Mononuclear cell (primary cell): ENCODE measurements at regions not wholly inside any gene's neighbourhood (a gene's known extent, or its start where the extent isn't known, plus 50 kb on each side); places are given as distances from the start of the nearest gene placed in this dataset.
A peak's percentile ranks its signal among the peaks of the same experiment; 100 is the strongest.

Experiments used
- H3K27me3 ChIP-seq: 2 replicates; pipeline ENCODE4 v1.6.0; 2011; ENCODE audit warnings: low read length, control low read depth; ENCODE audit not compliant: insufficient read depth
- H3K4me1 ChIP-seq: 2 replicates; pipeline ENCODE4 v1.5.1; 2011; ENCODE audit warnings: mild to moderate bottlenecking, low read length, control low read depth; ENCODE audit not compliant: insufficient read depth
- H3K4me3 ChIP-seq: 2 replicates; pipeline ENCODE4 v1.5.1; 2011; ENCODE audit warnings: mild to moderate bottlenecking, low read length, moderate library complexity
- H3K9me3 ChIP-seq: 2 replicates; pipeline ENCODE4 v1.5.1; 2011; ENCODE audit warnings: low read depth, mild to moderate bottlenecking, control low read depth, low read length

DNA sequence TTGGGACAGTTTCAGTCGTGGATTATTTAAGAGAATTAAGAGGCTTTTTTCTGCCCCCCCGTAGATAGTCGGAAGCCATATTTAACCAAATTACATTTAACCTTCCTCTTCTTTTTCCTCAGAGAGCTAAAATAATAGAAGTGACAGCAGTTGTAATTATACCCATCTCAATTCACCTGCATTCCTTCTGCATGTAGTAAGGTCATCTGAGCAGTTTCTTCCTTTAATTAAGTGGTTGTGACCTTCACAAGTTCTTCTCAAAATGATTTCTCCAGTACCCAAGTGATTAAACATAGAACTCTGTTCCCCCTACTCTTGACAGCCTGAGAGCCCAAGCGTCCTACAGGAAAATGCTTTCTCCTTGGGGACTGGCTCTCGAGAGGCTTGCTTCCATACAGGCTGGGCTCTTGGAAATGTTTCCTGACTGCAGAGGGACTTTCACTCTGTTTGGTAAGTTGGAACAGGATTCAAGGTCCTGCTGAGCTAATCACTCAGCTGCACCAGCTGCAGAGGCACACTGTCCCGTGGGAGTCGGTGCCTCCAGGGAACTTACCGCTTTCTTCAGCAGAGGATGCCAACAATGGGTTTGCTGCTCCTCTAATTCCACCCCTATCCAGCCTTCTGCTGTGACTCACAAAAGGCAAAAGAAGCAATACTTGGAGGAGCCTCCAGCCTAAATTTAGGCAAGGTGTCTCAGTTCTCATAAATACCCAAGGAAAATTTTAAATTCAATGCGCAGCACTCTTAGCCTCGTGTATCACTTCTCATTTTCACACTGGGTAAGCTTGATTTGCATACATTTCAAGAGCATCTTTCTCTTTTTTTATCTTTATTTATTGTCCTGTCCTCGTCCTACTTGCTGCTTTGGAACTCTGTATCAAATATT, 414.9 kb downstream of the KIF16B start:
- Histone ChIP-seq H3K9me3 (peaks cover 12% of the 10 kb centered on the region), H3K4me1 (peaks cover 11% of the 10 kb centered on the region), H3K4me3 (peak overlapping the region; percentile 24), H3K27me3 (no peaks in the 10 kb centered on the region)

DNA sequence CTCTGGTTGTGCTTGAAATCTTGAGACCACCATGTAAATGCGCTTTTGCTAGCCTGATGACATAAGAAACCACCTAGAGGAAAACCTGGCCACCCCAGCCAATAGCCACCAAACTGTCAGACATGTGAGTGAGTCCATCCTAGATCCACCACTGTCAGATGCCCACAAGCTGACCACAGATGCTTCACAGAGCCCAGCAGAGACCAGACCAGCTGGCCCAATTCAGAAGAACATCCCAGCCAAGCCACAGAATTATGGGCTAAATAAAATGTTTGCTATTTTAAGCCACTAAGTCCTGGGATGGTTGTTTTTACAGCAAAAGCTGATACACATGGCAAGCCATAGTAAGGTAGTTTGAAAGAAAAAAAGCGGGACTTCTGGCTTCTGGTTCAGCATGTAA, 425.3 kb downstream of the KIF16B start:
- no peaks in the 10 kb centered on the region for H3K27me3 ChIP-seq
- H3K4me1 ChIP-seq, result no peaks in the 10 kb centered on the region
- no peak overlapping the region for H3K4me3 ChIP-seq
- no peaks in the 10 kb centered on the region for H3K9me3 ChIP-seq

GRCh38 chr20:16147216-16147615, 426.0 kb downstream of the KIF16B start:
- H3K27me3 ChIP-seq, result no peaks in the 10 kb centered on the region
- H3K4me3 ChIP-seq, result no peak overlapping the region
- no peaks in the 10 kb centered on the region for H3K9me3 ChIP-seq
- no peaks in the 10 kb centered on the region for H3K4me1 ChIP-seq

DNA sequence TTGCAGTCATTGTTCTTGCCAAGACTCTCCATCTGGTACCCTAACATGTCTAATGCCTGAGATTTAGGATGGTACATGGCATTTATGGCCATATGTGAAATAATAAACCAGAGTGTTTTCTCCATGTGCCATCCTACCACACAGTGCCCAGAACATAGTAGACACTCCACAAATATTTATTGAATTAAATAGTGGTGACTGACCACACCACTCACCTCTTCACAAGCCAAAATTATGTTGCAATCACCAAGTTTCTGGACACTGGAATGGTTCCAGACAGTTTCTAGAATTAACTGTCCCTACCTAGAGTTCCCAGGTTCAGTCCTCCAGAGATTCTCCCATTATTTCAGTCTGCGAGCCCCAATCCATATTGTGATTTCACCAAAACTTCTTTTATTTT, 427.3 kb downstream of the KIF16B start:
- Histone ChIP-seq H3K27me3 (no peaks in the 10 kb centered on the region), H3K9me3 (no peaks in the 10 kb centered on the region), H3K4me3 (no peak overlapping the region), H3K4me1 (no peaks in the 10 kb centered on the region)

DNA sequence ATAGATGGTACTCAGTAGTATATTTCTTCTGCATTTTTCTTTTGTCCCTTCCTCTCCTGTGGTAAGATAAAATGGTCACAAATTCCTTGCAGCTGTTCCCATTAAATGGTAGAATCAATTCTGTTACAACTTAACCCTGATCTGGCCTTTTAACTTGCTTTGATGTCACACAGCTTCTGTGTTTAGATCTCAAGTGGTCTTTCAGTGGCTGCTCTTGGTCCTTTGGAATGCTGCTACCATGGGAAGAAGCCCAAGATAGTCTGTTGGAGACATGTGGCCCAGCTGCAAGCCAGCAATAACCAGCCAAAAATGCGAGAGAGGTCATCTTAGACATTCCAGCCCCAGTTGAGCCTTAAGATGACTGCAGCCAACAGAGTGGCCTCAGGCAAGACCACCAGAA, 429.7 kb downstream of the KIF16B start:
- Histone ChIP-seq H3K27me3 (no peaks in the 10 kb centered on the region), H3K4me3 (no peak overlapping the region), H3K9me3 (no peaks in the 10 kb centered on the region), H3K4me1 (no peaks in the 10 kb centered on the region)

DNA sequence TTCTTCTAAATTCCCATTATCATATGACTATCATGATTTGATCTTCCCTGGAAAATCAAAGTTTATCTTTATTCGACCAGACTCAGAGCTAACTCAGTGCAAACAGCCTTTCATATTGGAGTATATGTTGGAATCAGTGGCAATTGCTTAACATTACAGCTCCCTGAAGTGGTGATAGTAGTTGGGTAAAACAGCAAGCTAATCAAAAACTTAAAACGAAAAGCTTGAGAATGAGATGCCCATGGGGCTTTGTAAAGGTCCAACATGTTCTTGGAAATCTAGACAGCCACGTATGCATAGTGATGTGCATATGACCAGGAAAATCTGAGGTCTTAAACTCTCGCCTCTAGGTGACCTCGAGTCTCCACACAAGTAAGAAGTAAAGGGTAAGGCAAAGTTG, 437.6 kb downstream of the KIF16B start:
- H3K4me1 ChIP-seq, result no peaks in the 10 kb centered on the region
- H3K27me3 ChIP-seq, result no peaks in the 10 kb centered on the region
- no peak overlapping the region for H3K4me3 ChIP-seq
- peaks cover 7% of the 10 kb centered on the region for H3K9me3 ChIP-seq

GRCh38 chr20:16132036-16132798, 441.0 kb downstream of the KIF16B start:
- H3K4me1 ChIP-seq, result no peaks in the 10 kb centered on the region
- H3K4me3 ChIP-seq, result no peak overlapping the region
- no peaks in the 10 kb centered on the region for H3K27me3 ChIP-seq
- peaks cover 7% of the 10 kb centered on the region for H3K9me3 ChIP-seq

- no peak overlapping the region for H3K4me3 ChIP-seq
- no peaks in the 10 kb centered on the region for H3K9me3 ChIP-seq
- no peaks in the 10 kb centered on the region for H3K4me1 ChIP-seq
- no peaks in the 10 kb centered on the region for H3K27me3 ChIP-seq
These were observed 443.8 kb downstream of the KIF16B start for GRCh38 chr20:16129411-16129810.

GRCh38 chr20:16128538-16129106, 444.6 kb downstream of the KIF16B start:
- Histone ChIP-seq H3K4me3 (no peak overlapping the region), H3K9me3 (no peaks in the 10 kb centered on the region), H3K4me1 (no peaks in the 10 kb centered on the region), H3K27me3 (no peaks in the 10 kb centered on the region)

DNA sequence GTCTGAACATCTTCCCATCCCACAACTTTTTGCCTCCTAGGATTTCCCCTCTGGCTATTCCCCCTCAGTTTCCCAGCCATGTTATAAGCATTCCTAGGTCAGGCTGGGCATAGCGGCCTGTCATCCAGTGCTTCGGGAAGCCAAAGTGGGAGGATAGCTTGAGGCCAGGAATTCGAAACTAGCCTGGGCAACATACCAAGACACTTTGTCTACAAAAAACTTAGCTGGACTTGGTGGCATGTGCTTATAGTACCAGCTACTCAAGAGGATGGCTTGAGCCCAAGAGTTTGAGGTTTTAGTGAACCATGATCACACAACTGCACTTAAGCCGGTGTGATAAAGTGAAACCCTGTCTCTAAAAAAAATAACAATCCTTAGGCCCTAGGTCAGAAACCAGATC, 447.4 kb downstream of the KIF16B start:
- Histone ChIP-seq H3K4me1 (no peaks in the 10 kb centered on the region), H3K4me3 (no peak overlapping the region), H3K27me3 (no peaks in the 10 kb centered on the region), H3K9me3 (no peaks in the 10 kb centered on the region)

GRCh38 chr20:16124911-16125776, 448.1 kb downstream of the KIF16B start:
- H3K9me3 ChIP-seq, result no peaks in the 10 kb centered on the region

GRCh38 chr20:16124491-16124890, 448.8 kb downstream of the KIF16B start:
- H3K4me1 ChIP-seq, result no peaks in the 10 kb centered on the region
- H3K4me3 ChIP-seq, result no peak overlapping the region
- H3K9me3 ChIP-seq, result no peaks in the 10 kb centered on the region
- no peaks in the 10 kb centered on the region for H3K27me3 ChIP-seq

More at GRCh38 chr20:16124911-16125776, 448.1 kb downstream of the KIF16B start:
- no peaks in the 10 kb centered on the region for H3K4me1 ChIP-seq
- no peaks in the 10 kb centered on the region for H3K27me3 ChIP-seq
- no peak overlapping the region for H3K4me3 ChIP-seq

DNA sequence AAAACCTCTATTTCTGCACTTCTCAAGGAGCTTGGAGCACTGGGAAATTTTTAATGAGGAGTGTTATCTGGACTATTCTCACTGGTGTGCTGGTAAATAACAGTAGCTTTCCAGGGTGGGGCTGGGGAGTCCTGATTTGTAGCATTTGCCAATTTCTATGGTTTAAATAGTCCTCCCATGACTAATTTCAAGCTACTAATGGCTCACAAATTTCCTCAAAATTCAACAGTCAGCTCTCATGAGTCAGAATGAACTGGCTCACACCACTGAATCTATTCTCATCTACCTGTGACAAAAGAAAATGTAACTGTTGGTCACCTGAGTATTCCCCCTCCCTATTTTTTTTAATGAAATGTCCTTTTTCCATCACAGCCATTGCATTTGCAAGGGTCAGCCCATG, 449.6 kb downstream of the KIF16B start:
- H3K27me3 ChIP-seq, result no peaks in the 10 kb centered on the region
- no peaks in the 10 kb centered on the region for H3K9me3 ChIP-seq
- H3K4me1 ChIP-seq, result no peaks in the 10 kb centered on the region
- no peak overlapping the region for H3K4me3 ChIP-seq

- no peaks in the 10 kb centered on the region for H3K27me3 ChIP-seq
- H3K9me3 ChIP-seq, result no peaks in the 10 kb centered on the region
- H3K4me3 ChIP-seq, result no peak overlapping the region
- H3K4me1 ChIP-seq, result peaks cover 3% of the 10 kb centered on the region
These were observed 453.3 kb downstream of the KIF16B start for GRCh38 chr20:16119909-16120308.
